ENCODE measurements at regions not wholly inside any gene's neighbourhood (a gene's known extent, or its start where the extent isn't known, plus 50 kb on each side); places are given as distances from the start of the nearest gene placed in this dataset.

DNA sequence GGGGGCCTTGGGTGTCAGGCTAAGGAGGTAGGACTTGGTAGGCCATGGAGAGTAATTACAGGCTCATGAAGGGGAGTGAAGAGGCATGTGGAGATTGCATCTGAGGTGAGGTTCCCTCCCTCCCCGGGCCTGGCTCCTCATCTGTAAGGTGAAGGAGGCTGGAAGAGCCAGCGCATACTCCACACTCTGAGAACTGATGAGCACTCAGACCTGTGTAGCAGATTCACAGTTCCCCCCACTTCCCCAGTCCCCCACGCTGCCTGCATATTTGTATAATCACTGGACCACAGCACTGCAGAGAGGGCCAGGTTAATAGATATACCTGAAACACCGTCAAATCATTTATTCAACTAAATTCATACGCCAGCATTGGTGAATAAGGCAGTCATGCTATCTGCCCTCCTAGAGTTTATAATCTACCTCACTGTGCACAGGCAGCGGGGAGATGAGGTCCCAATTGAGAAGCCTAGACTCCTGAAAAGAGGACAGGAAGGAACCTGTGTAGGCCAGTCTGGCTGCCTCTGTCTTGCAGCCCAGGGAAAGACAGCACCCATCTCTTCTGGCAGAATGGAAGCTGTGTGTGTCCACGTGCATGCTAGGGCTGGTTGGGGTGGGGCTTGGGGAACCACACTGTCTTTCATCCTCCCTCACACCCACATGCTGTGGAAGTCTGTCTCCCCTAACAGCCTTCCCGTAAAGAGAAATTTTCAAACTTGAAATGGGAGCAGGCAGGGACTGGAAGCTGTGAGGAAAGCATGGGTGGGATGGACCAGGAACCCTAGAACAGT lies 110.6 kb upstream of the ATP1A1 start:
- Histone ChIP-seq H3K4me1 (ENCODE audit: low read depth) (peaks cover 10% of the 10 kb centered on the region), H3K36me3 (no peaks in the 10 kb centered on the region), H3K27me3 (no peaks in the 10 kb centered on the region), H3K27ac (no peak overlapping the region), H3K4me3 (no peak overlapping the region), H3K9me3 (ENCODE audit: low read depth) (no peaks in the 10 kb centered on the region)
- no peak for DNase-seq (ENCODE audit: low read depth in 1 of 2, low spot score in 1 of 2)
- TF ChIP-seq, protein P1, sequence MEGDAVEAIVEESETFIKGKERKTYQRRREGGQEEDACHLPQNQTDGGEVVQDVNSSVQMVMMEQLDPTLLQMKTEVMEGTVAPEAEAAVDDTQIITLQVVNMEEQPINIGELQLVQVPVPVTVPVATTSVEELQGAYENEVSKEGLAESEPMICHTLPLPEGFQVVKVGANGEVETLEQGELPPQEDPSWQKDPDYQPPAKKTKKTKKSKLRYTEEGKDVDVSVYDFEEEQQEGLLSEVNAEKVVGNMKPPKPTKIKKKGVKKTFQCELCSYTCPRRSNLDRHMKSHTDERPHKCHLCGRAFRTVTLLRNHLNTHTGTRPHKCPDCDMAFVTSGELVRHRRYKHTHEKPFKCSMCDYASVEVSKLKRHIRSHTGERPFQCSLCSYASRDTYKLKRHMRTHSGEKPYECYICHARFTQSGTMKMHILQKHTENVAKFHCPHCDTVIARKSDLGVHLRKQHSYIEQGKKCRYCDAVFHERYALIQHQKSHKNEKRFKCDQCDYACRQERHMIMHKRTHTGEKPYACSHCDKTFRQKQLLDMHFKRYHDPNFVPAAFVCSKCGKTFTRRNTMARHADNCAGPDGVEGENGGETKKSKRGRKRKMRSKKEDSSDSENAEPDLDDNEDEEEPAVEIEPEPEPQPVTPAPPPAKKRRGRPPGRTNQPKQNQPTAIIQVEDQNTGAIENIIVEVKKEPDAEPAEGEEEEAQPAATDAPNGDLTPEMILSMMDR (IDR thresholded peaks at IDR 0.05; ENCODE audit: low read depth, low read length), result no peak

GRCh38 chr1:116262995-116263385 lies 110.1 kb upstream of the ATP1A1 start:
- H3K9me3 ChIP-seq (ENCODE audit: low read depth), result no peaks in the 10 kb centered on the region
- no peak for DNase-seq (ENCODE audit: low read depth in 1 of 2, low spot score in 1 of 2)
- H3K36me3 ChIP-seq, result no peaks in the 10 kb centered on the region
- no peak overlapping the region for H3K27ac ChIP-seq
- peaks cover 10% of the 10 kb centered on the region for H3K4me1 ChIP-seq (ENCODE audit: low read depth)
- TF ChIP-seq, protein P1 (IDR thresholded peaks at IDR 0.05; ENCODE audit: low read depth, low read length), result no peak
- H3K27me3 ChIP-seq, result no peaks in the 10 kb centered on the region
- no peak overlapping the region for H3K4me3 ChIP-seq

DNA sequence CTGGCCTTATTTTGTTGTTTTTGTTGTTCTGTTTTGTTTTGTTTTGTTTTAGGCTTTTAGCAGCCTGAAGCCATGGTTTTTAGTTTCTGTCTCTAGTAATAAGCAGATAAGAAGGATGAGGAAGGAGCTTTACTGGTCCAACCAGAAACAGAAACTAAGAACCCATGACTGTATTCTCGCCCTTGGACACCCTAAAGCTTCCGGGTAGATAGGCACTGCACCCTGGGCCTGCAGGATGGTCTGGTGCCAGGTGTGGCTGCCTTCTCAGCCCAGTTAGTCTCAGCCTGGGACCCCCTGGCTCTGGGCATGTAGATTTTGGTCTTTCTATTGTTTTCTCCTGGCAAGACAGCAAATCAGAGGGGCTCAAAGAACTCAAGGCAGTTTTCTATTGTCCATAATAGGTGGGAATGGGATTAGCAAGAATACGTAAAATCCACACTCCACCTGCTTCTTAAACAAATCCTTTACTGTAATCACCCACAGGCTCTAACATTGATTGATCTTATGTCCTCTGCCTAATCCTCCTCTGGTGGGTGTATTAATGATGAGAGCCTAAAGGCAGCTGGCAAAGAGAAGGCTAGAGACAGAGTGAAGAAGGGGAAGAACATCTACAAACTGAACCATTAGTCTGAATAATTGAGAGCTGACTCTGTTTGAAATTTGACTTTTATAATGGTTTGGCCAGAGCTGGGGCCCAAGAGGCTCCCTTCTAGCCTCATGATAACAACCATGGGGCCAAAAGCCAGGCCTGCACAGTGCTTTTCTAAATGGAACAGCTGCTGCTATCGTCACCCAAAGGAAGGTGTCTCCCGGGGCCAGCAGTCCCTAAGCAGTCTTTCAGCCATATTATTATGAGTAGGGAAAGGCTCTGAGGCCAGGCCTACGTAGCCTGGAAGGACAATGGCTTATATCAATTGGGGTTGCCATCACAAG lies 106.8 kb upstream of the ATP1A1 start:
- TF ChIP-seq, protein P1 (IDR thresholded peaks at IDR 0.05; ENCODE audit: low read depth, low read length), result no peak
- DNase-seq (ENCODE audit: low read depth in 1 of 2, low spot score in 1 of 2), result no peak
- peaks cover 10% of the 10 kb centered on the region for H3K4me1 ChIP-seq (ENCODE audit: low read depth)
- no peak overlapping the region for H3K27ac ChIP-seq
- no peaks in the 10 kb centered on the region for H3K27me3 ChIP-seq
- H3K4me3 ChIP-seq, result no peak overlapping the region
- no peaks in the 10 kb centered on the region for H3K36me3 ChIP-seq
- H3K9me3 ChIP-seq (ENCODE audit: low read depth), result no peaks in the 10 kb centered on the region

DNA sequence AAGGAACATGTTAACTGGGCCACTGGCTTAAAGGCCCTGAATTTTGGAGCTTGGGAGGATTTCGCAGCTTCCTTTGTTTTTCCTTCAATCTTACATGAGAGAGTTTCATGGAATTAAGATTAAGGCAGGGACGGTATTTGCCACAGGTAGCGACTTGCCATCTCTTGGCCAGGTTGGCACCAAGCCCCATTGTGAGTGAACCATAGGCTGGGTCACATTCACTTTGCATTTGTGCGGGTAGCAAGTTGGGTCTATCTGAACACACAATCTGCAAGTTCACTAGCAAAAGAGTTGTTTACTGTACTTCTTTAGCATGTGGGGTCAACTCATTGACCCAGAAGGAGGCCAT lies 106.2 kb upstream of the ATP1A1 start:
- TF ChIP-seq, protein P1 (IDR thresholded peaks at IDR 0.05; ENCODE audit: low read depth, low read length), result no peak
- no peaks in the 10 kb centered on the region for H3K27me3 ChIP-seq
- H3K36me3 ChIP-seq, result no peaks in the 10 kb centered on the region
- DNase-seq (ENCODE audit: low read depth in 1 of 2, low spot score in 1 of 2), result no peak
- peaks cover 10% of the 10 kb centered on the region for H3K4me1 ChIP-seq (ENCODE audit: low read depth)
- no peak overlapping the region for H3K4me3 ChIP-seq
- no peak overlapping the region for H3K27ac ChIP-seq
- no peaks in the 10 kb centered on the region for H3K9me3 ChIP-seq (ENCODE audit: low read depth)

DNA sequence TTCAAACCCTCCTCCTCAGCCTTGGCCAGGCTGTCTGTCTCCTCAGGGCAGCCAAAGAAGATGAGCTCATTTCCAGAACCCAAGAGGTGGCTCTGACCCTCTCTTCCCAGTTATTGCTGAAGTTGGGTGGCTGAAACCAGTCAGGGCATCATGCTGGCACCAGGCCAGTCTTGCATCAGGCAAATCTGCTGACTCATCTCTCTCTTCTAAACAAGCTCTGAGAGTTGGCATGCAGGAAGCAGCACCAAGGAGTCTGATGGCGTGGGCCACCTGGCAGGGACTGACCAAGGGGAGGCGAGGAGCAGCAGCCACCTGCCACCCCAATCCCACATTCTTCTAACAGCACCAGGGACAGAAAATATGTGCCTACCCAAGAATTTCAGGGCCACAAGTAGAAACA lies 104.8 kb upstream of the ATP1A1 start:
- no peaks in the 10 kb centered on the region for H3K9me3 ChIP-seq (ENCODE audit: low read depth)
- TF ChIP-seq, protein P1 (IDR thresholded peaks at IDR 0.05; ENCODE audit: low read depth, low read length), result no peak
- H3K27ac ChIP-seq, result no peak overlapping the region
- H3K4me3 ChIP-seq, result no peak overlapping the region
- H3K36me3 ChIP-seq, result no peaks in the 10 kb centered on the region
- H3K4me1 ChIP-seq (ENCODE audit: low read depth), result peaks cover 10% of the 10 kb centered on the region
- no peaks in the 10 kb centered on the region for H3K27me3 ChIP-seq
- peak in 1 of 2 donors; percentile 37 for DNase-seq (ENCODE audit: low read depth in 1 of 2, low spot score in 1 of 2)
